WTC11 (cell line): ENCODE measurements at regions not wholly inside any gene's neighbourhood (a gene's known extent, or its start where the extent isn't known, plus 50 kb on each side); places are given as distances from the start of the nearest gene placed in this dataset.

ENCODE experiments used
- ATAC-seq: fragments of 200-7000 bp; cut with Tn5 transposase; 2 replicates; pipeline ENCODE4 v1.10.0; 2021; ENCODE audit warnings: mild to moderate bottlenecking, moderate library complexity
- CTCF ChIA-PET: fragments of 300-600 bp; sonication (Branson Sonifier 250); formaldehyde crosslinking; loops from one replicate; lab custom pipeline; 2021; ENCODE audit warnings: antibody characterized with exemption; lab: Charles Lee
- POLR2A ChIA-PET: fragments of 350-600 bp; sonication (Branson Sonifier 250); formaldehyde crosslinking; loops from one replicate; lab custom pipeline; 2021; ENCODE audit warnings: antibody characterized with exemption; lab: Charles Lee
- DNase-seq: peaks from one replicate; pipeline ENCODE4 v3.0.0; 2021; ENCODE audit warnings: low spot score
- H3K27ac Mint-ChIP-seq: 2 replicates; pipeline ENCODE4 v1.8.0; 2021; ENCODE audit warnings: mixed read lengths
- H3K27me3 Mint-ChIP-seq: 2 replicates; pipeline ENCODE4 v1.8.0; 2021; ENCODE audit warnings: low read depth, mild to moderate bottlenecking, moderate library complexity, mixed read lengths
- H3K36me3 Mint-ChIP-seq: 2 replicates; pipeline ENCODE4 v1.8.0; 2021; ENCODE audit warnings: mixed read lengths
- H3K4me1 Mint-ChIP-seq: 2 replicates; pipeline ENCODE4 v1.8.0; 2022; ENCODE audit warnings: mixed read lengths
- H3K4me3 Mint-ChIP-seq: 2 replicates; pipeline ENCODE4 v1.8.0; 2021; ENCODE audit warnings: mild to moderate bottlenecking, moderate library complexity, mixed read lengths
- H3K9me3 Mint-ChIP-seq: 2 replicates; pipeline ENCODE4 v1.8.0; 2021; ENCODE audit warnings: mixed read lengths
- CBFB ChIP-seq: sonication (generic); formaldehyde crosslinking; IDR thresholded peaks from 2 replicates; pipeline ENCODE4 v1.8.1; 2022; ENCODE audit warnings: mild to moderate bottlenecking, low read depth, missing genetic modification reagents
- CREM ChIP-seq: sonication (generic); formaldehyde crosslinking; IDR thresholded peaks from 2 replicates; pipeline ENCODE4 v1.8.1; 2022; ENCODE audit warnings: mild to moderate bottlenecking, missing genetic modification reagents, moderate library complexity
- ETV6 ChIP-seq: sonication (generic); formaldehyde crosslinking; IDR thresholded peaks from 2 replicates; pipeline ENCODE4 v1.8.1; 2022; ENCODE audit warnings: mild to moderate bottlenecking, missing genetic modification reagents
- FOXK1 ChIP-seq: sonication (generic); formaldehyde crosslinking; IDR thresholded peaks from 2 replicates; pipeline ENCODE4 v1.8.0; 2022; ENCODE audit warnings: mild to moderate bottlenecking, moderate library complexity, missing genetic modification reagents
- GABPB1 ChIP-seq: sonication (generic); formaldehyde crosslinking; IDR thresholded peaks from 2 replicates; pipeline ENCODE4 v1.8.1; 2023; ENCODE audit warnings: mild to moderate bottlenecking, missing genetic modification reagents
- KAT7 ChIP-seq: sonication (generic); formaldehyde crosslinking; IDR thresholded peaks from 2 replicates; pipeline ENCODE4 v1.8.1; 2023; ENCODE audit warnings: missing genetic modification reagents, mild to moderate bottlenecking, borderline replicate concordance
- MXD4 ChIP-seq: fragments of 250-450 bp; sonication (Bioruptor Pico); IDR thresholded peaks from 2 replicates; pipeline ENCODE4 v1.8.0; 2021; ENCODE audit warnings: mild to moderate bottlenecking, moderate library complexity, borderline replicate concordance
- RELA ChIP-seq: sonication (generic); formaldehyde crosslinking; IDR thresholded peaks from 2 replicates; pipeline ENCODE4 v1.8.1; 2022; ENCODE audit warnings: missing genetic modification reagents, mild to moderate bottlenecking, borderline replicate concordance
- SMAD3 ChIP-seq: sonication (generic); formaldehyde crosslinking; IDR thresholded peaks from 2 replicates; pipeline ENCODE4 v1.8.0; 2022; ENCODE audit warnings: missing genetic modification reagents, mild to moderate bottlenecking, borderline replicate concordance
- ZBTB21 ChIP-seq: sonication (generic); formaldehyde crosslinking; IDR thresholded peaks from 2 replicates; pipeline ENCODE4 v1.8.1; 2023; ENCODE audit warnings: mild to moderate bottlenecking, missing genetic modification reagents, borderline replicate concordance
- TF ChIP-seq, protein P1 (sequence below): sonication (generic); formaldehyde crosslinking; IDR thresholded peaks from 2 replicates; pipeline ENCODE4 v1.8.0; 2022; ENCODE audit warnings: mild to moderate bottlenecking, missing genetic modification reagents
- TF ChIP-seq, protein P2 (sequence below): fragments of 250-450 bp; sonication (Bioruptor Pico); IDR thresholded peaks from 2 replicates; pipeline ENCODE4 v2.1.2; 2022; ENCODE audit warnings: mild to moderate bottlenecking, moderate library complexity
- TF ChIP-seq, protein P3 (sequence below): fragments of 250-450 bp; sonication (Bioruptor Pico); conservative IDR thresholded peaks from 2 replicates; pipeline ENCODE4 v1.9.0; 2021; ENCODE audit warnings: mild to moderate bottlenecking
- TF ChIP-seq, protein P4 (sequence below): sonication (generic); formaldehyde crosslinking; IDR thresholded peaks from 2 replicates; pipeline ENCODE4 v1.8.0; 2022; ENCODE audit warnings: mild to moderate bottlenecking, missing genetic modification reagents
- TF ChIP-seq, protein P5 (sequence below): sonication (generic); formaldehyde crosslinking; IDR thresholded peaks from 2 replicates; pipeline ENCODE4 v1.8.1; 2023; ENCODE audit warnings: mild to moderate bottlenecking, missing genetic modification reagents, moderate library complexity
- TF ChIP-seq, protein P6 (sequence below): fragments of 200-600 bp; IDR thresholded peaks from 2 replicates; pipeline ENCODE4 v1.8.0; 2022; ENCODE audit warnings: antibody characterized with exemption
- TF ChIP-seq, protein P7 (sequence below): fragments of 250-450 bp; sonication (Bioruptor Pico); IDR thresholded peaks from 2 replicates; pipeline ENCODE4 v1.9.0; 2021; ENCODE audit warnings: moderate library complexity, mild to moderate bottlenecking, inconsistent platforms, borderline replicate concordance

DNA sequence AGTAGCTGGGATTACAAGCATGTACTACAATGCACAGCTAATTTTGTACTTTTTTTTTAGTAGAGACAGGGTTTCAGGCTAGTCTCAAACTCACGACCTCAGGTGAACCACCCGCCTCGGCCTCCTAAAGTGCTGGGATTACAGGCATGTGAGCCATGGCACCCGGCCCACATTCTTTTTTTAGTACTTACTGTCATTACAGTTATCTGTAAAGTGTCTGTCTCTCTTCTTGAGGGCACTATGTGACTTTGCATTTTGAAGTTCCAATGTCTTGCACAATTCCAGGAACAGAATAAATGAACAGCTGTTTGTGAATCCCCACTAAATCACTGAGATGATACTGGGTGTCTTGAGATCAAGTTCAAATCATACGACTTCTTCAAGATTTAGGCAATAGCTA, 1540.3 kb downstream of the CDH11 start:
- no peaks in the 10 kb centered on the region for H3K27me3 Mint-ChIP-seq
- DNase-seq: no peak
- 0 out of 2 replicates have a peak, but pooled peaks cover 3% of the 10 kb centered on the region for H3K9me3 Mint-ChIP-seq
- no peaks in the 10 kb centered on the region for H3K36me3 Mint-ChIP-seq
- POLR2A ChIA-PET: no interaction called here
- peaks cover 25% of the 10 kb centered on the region for H3K4me1 Mint-ChIP-seq
- CTCF ChIA-PET: no interaction called here
- H3K27ac Mint-ChIP-seq: no peak overlapping the region
- TF ChIP-seq RELA (CRISPR knock-in tag) (no peak), ZBTB21 (CRISPR knock-in tag) (no peak)
- TF ChIP-seq, protein P1, sequence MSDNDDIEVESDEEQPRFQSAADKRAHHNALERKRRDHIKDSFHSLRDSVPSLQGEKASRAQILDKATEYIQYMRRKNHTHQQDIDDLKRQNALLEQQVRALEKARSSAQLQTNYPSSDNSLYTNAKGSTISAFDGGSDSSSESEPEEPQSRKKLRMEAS (CRISPR knock-in tag): no peak
- TF ChIP-seq, all 79 proteins: peak for 0
- no peak overlapping the region for H3K4me3 Mint-ChIP-seq
- no peak for ATAC-seq

DNA sequence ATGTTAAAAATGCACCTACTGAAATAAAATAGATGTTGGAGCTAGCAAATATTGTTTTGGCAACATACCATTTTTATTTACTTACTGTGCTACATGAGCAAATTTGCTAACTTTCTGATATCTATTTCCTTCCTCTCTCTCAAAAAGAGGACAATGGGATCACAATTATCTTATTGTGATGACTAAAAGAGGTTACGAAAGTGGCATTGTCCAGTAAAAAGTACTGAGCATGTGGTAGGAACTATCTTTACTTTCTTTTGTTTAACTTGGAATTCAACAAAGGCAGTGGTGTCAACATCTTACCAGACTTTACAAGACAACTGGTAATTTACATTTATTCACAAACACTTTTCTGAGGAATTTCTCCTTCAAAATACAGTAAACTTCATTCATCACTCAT, 1542.6 kb upstream of the CDH8 start:
- Mint-ChIP-seq H3K4me1 (peaks cover 34% of the 10 kb centered on the region), H3K9me3 (0 out of 2 replicates have a peak, but pooled peaks cover 1% of the 10 kb centered on the region), H3K36me3 (no peaks in the 10 kb centered on the region)
- CTCF ChIA-PET: no interaction called here
- TF ChIP-seq, protein P2, sequence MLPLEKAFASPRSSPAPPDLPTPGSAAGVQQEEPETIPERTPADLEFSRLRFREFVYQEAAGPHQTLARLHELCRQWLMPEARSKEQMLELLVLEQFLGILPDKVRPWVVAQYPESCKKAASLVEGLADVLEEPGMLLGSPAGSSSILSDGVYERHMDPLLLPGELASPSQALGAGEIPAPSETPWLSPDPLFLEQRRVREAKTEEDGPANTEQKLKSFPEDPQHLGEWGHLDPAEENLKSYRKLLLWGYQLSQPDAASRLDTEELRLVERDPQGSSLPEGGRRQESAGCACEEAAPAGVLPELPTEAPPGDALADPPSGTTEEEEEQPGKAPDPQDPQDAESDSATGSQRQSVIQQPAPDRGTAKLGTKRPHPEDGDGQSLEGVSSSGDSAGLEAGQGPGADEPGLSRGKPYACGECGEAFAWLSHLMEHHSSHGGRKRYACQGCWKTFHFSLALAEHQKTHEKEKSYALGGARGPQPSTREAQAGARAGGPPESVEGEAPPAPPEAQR (CRISPR knock-in tag): no peak
- TF ChIP-seq GABPB1 (no peak), SMAD3 (no peak), FOXK1 (CRISPR knock-in tag) (no peak), CREM (CRISPR knock-in tag) (no peak), MXD4 (CRISPR knock-in tag) (no peak), KAT7 (no peak), ETV6 (CRISPR knock-in tag) (no peak), CBFB (CRISPR knock-in tag) (no peak)
- TF ChIP-seq, protein P3, sequence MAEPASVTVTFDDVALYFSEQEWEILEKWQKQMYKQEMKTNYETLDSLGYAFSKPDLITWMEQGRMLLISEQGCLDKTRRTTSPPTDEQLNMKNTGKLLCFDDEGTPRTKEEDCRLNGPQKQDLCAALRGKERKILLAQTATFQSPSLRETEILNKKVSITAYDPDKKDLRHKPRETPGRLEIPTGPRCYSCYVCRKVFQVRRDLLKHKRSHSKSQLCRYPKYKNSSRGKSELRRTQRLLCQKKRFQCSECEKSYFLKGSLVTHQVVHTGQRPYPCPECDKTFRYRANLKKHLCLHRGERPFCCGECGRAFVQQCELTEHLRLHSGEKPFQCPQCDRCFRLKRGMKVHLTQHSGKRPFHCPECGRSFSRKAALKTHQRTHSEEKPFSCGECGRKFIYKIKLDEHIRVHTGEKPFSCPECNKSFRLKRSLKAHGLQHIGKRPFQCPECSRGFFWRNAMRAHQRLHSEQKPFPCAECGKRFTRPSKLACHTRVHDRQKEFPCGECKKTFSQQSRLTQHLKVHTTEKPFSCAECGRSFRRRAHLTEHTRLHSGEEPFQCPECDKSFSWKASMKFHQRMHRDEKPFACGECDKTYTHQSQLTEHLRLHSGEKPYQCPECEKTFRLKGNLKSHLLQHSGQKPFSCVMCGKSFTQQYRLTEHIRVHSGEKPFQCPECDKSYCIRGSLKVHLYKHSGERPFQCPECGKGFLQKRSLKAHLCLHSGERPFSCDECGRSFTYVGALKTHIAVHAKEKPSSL (CRISPR knock-in tag): no peak
- TF ChIP-seq, protein P4, sequence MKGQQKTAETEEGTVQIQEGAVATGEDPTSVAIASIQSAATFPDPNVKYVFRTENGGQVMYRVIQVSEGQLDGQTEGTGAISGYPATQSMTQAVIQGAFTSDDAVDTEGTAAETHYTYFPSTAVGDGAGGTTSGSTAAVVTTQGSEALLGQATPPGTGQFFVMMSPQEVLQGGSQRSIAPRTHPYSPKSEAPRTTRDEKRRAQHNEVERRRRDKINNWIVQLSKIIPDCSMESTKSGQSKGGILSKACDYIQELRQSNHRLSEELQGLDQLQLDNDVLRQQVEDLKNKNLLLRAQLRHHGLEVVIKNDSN (CRISPR knock-in tag): no peak
- TF ChIP-seq, protein P5, sequence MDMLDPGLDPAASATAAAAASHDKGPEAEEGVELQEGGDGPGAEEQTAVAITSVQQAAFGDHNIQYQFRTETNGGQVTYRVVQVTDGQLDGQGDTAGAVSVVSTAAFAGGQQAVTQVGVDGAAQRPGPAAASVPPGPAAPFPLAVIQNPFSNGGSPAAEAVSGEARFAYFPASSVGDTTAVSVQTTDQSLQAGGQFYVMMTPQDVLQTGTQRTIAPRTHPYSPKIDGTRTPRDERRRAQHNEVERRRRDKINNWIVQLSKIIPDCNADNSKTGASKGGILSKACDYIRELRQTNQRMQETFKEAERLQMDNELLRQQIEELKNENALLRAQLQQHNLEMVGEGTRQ (CRISPR knock-in tag): no peak
- TF ChIP-seq, protein P6, sequence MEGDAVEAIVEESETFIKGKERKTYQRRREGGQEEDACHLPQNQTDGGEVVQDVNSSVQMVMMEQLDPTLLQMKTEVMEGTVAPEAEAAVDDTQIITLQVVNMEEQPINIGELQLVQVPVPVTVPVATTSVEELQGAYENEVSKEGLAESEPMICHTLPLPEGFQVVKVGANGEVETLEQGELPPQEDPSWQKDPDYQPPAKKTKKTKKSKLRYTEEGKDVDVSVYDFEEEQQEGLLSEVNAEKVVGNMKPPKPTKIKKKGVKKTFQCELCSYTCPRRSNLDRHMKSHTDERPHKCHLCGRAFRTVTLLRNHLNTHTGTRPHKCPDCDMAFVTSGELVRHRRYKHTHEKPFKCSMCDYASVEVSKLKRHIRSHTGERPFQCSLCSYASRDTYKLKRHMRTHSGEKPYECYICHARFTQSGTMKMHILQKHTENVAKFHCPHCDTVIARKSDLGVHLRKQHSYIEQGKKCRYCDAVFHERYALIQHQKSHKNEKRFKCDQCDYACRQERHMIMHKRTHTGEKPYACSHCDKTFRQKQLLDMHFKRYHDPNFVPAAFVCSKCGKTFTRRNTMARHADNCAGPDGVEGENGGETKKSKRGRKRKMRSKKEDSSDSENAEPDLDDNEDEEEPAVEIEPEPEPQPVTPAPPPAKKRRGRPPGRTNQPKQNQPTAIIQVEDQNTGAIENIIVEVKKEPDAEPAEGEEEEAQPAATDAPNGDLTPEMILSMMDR: no peak
- TF ChIP-seq, protein P7, sequence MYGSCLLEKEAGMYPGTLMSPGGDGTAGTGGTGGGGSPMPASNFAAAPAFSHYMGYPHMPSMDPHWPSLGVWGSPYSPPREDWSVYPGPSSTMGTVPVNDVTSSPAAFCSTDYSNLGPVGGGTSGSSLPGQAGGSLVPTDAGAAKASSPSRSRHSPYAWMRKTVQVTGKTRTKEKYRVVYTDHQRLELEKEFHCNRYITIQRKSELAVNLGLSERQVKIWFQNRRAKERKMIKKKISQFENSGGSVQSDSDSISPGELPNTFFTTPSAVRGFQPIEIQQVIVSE: no peak
- TF ChIP-seq, all 79 proteins: peak for 0
- Mint-ChIP-seq H3K27ac (no peak overlapping the region), H3K27me3 (no peaks in the 10 kb centered on the region), H3K4me3 (no peak overlapping the region)
- DNase-seq (no peak), ATAC-seq (no peak)
- POLR2A ChIA-PET: interaction anchor here (0.6 kb wide), 1 partner anchor 137 kb away, joined by 3 read pairs; no protein-coding TSS in a partner anchor
